Activated naive CD4-positive, alpha-beta T cell treated with anti-CD3 and anti-CD28 coated beads, Interleukin-2, amount 50 U/mL, for 72 hours (primary cell): ENCODE measurements at regions not wholly inside any gene's neighbourhood (a gene's known extent, or its start where the extent isn't known, plus 50 kb on each side); places are given as distances from the start of the nearest gene placed in this dataset.

Experiments used
- ATAC-seq, 2 donors: fragments of 150-1000 bp; cut with Tn5 transposase; 2 replicates each; pipeline ENCODE4 v1.10.0; 2021; ENCODE audit warnings: mild to moderate bottlenecking in 2 of 2, moderate library complexity in 2 of 2
- DNase-seq, 2 donors: peaks; one replicate each; pipeline ENCODE4 v3.0.0; 2021 to 2022; ENCODE audit warnings: low spot score in 2 of 2
- H3K27ac Mint-ChIP-seq, 2 donors: one replicate each; pipeline ENCODE4 v1.8.0; 2022; ENCODE audit warnings: mild to moderate bottlenecking in 2 of 2, mixed read lengths in 2 of 2
- H3K36me3 Mint-ChIP-seq, 2 donors: one replicate each; pipeline ENCODE4 v1.8.0; 2022; ENCODE audit warnings: mixed read lengths in 2 of 2
- H3K9me3 Mint-ChIP-seq, 2 donors: one replicate each; pipeline ENCODE4 v1.8.0; 2022; ENCODE audit warnings: mixed read lengths in 2 of 2

- ATAC-seq (no peak), DNase-seq (no peak)
- peaks cover 0 to 4% of the 10 kb centered on the region in 2 donors for H3K36me3 Mint-ChIP-seq
- H3K27ac Mint-ChIP-seq: no peak overlapping the region
- H3K9me3 Mint-ChIP-seq: peaks cover 2 to 4% of the 10 kb centered on the region in 2 donors
Observed at GRCh38 chr12:89895591-89895990, 187.0 kb upstream of the ATP2B1 start.

DNA sequence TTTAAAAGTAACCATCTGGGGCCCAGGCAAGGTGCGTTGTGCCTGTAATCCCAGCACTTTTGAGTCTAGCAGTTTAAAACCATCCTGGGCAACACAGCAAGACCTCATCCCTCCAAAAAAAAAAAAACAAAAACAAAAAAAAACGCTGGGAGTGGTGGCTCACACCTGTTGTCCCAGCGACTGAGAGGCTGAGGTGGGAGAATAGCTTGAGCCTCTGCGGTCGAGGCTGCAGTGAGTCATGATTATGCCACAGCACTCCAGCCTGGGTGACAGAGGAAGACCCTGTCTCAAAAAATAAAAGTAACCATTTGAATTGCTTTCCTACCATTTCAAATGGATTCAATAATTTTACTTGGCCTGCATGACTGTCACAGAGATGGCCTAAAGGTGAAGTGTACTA is 186.5 kb upstream of the ATP2B1 start:
- Mint-ChIP-seq H3K27ac (no peak overlapping the region), H3K9me3 (peaks cover 6 to 7% of the 10 kb centered on the region in 2 donors)

DNA sequence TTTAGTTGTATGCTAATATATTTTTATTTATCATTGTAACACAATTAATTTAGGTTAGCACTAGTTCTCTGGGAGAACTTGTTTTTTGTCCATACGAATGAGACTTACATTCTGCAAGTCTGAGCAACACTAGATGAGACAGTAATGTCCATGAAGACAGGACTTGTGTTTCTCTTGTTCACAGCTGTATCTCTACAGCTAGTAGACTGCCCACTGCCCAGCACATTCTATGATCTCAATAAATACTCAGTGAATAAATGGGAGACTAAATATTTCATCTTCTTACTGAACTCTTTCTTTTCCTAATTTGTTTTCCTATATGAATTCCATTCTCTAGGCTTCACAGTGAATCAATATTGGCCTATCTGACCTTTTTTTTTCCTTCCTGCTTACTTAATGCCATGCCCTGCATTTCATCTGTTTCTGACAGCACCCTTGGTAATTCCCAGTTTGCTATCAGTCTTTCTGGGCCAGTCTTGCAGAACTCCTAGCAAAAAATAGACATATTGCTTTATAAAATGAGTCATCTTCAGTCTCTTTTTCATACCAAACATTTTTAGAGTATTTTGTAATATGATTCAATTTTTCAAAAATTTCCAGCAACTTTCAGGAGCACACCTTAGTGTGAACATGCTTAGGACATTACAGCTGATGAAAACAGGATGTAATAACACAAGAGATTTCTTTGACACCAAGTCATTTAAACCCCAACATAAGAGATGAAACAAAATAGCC is 185.5 kb upstream of the ATP2B1 start:
- ATAC-seq (no peak), DNase-seq (no peak)
- Mint-ChIP-seq H3K9me3 (peaks cover 6 to 7% of the 10 kb centered on the region in 2 donors), H3K27ac (peak overlapping the region in 1 of 2 donors; percentile 32), H3K36me3 (peaks cover 0 to 7% of the 10 kb centered on the region in 2 donors)

More for the DNA sequence above, 186.5 kb upstream of the ATP2B1 start:
- peaks cover 0 to 7% of the 10 kb centered on the region in 2 donors for H3K36me3 Mint-ChIP-seq
- ATAC-seq: no peak
- DNase-seq: no peak

GRCh38 chr12:89892436-89892835 is 183.8 kb upstream of the ATP2B1 start:
- DNase-seq (no peak), ATAC-seq (no peak)
- Mint-ChIP-seq H3K9me3 (peaks cover 6 to 7% of the 10 kb centered on the region in 2 donors), H3K36me3 (peaks cover 0 to 7% of the 10 kb centered on the region in 2 donors), H3K27ac (no peak overlapping the region)

- peaks cover 0 to 7% of the 10 kb centered on the region in 2 donors for H3K36me3 Mint-ChIP-seq
- no peak overlapping the region for H3K27ac Mint-ChIP-seq
- ATAC-seq (no peak), DNase-seq (no peak)
- H3K9me3 Mint-ChIP-seq: peaks cover 6 to 10% of the 10 kb centered on the region in 2 donors
Observed at GRCh38 chr12:89891933-89892332, 183.3 kb upstream of the ATP2B1 start.

GRCh38 chr12:89890161-89890560 is 181.5 kb upstream of the ATP2B1 start:
- peaks cover 6 to 10% of the 10 kb centered on the region in 2 donors for H3K9me3 Mint-ChIP-seq
- H3K27ac Mint-ChIP-seq: no peak overlapping the region
- no peak for DNase-seq
- peaks cover 0 to 7% of the 10 kb centered on the region in 2 donors for H3K36me3 Mint-ChIP-seq
- no peak for ATAC-seq

DNA sequence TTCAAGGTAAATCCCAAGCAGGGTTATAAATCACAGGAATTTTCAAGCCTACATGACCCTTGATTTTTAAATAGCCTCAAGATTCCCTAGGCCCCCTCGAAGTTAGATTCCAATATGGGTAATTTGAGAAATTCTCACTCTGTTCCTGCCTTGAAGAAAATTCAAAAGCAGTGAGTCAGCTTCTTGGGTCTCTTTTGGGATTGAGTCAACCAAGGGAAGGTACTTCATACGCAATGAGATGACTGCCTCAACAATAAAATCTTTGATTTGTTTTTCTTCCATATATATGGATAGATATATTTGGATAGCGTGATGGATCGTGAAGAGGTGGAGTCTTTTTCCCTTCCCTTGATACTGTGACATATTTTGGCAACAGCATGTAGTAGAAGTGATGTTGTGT is 180.4 kb upstream of the ATP2B1 start:
- DNase-seq (no peak), ATAC-seq (no peak)
- peaks cover 6 to 10% of the 10 kb centered on the region in 2 donors for H3K9me3 Mint-ChIP-seq
- H3K27ac Mint-ChIP-seq: no peak overlapping the region
- peaks cover 0 to 7% of the 10 kb centered on the region in 2 donors for H3K36me3 Mint-ChIP-seq

- ATAC-seq (no peak), DNase-seq (no peak)
- Mint-ChIP-seq H3K27ac (no peak overlapping the region), H3K36me3 (peaks cover 0 to 9% of the 10 kb centered on the region in 2 donors), H3K9me3 (peaks cover 0 to 3% of the 10 kb centered on the region in 2 donors)
Observed at GRCh38 chr12:89884952-89885351, 176.3 kb upstream of the ATP2B1 start.

DNA sequence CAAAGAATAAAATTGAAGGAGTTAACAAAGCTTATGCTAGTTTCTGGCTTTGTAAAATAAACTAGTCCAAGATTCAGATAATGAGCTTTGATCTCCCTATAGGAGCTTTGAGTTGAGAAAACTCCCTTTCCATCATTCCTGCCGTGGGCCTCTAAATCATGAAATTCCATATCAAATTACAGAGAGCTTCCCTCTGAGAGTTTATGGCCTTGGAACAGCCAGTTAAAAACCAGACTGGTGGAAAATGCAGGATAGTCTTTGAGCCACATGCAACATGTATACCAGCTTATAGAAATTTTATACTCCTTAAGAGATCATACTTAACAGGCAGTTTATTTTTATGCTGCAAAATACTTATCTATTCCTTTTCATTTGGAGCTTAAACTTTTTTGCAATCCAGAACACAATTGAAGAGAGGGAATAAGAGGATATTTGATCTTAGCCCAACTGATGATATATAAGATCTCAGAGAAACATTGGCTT is 175.8 kb upstream of the ATP2B1 start:
- H3K9me3 Mint-ChIP-seq: peaks cover 0 to 3% of the 10 kb centered on the region in 2 donors
- H3K36me3 Mint-ChIP-seq: peaks cover 0 to 9% of the 10 kb centered on the region in 2 donors
- ATAC-seq: no peak
- H3K27ac Mint-ChIP-seq: no peak overlapping the region
- no peak for DNase-seq

DNA sequence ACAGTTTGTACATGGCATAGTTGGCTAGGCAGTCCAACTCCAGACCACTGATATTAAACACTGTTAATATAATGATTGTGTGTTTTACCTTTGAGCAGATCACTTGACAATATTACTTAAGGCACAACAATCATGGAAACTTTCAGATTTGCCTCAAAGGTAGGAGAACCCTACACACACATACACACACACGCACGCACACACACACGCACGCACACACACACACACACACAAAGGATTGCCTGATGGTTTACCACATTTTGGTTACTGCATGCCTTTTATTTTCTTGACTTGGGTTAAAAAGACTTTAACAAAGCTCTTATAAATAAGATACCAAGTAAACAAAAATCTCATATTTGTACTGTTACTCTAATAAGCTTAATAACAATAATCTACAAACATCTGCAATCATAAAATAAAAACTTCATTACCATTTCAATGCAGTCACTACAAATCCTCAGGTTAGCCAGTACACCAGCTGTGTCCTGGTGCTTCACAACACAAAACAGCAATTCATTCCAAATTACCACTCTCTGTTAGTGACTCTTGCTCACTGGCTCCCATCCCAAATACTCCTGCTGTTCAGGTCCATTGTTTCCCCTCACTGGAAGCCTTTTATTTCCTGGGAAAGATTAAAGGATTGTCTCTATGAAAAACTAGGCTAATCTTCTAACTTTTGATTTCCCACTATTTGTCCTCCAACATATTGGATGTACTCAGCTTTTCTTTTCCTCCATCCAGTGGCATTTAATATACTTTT is 175.2 kb upstream of the ATP2B1 start:
- no peak for ATAC-seq
- H3K27ac Mint-ChIP-seq: no peak overlapping the region
- peaks cover 0 to 3% of the 10 kb centered on the region in 2 donors for H3K9me3 Mint-ChIP-seq

DNA sequence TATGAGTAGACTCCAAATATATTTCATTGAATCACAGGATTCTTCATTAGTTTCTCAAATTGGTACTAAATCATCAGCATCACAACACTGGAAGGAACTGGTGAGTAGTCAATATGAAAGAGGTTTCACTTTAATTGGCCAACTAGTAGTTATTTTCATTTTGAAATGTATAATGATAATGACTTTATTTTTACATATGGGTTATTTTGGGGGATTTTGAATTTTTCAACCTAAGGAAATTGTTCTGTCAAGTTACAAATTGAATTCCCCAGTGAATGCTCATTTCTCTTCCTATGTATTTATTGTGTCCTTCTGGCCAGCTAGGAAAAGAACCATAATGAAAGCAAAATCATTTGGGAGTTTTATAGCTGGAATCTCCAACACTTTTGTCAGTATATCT is 174.2 kb upstream of the ATP2B1 start:
- no peak for DNase-seq
- no peak for ATAC-seq
- H3K36me3 Mint-ChIP-seq: peaks cover 0 to 9% of the 10 kb centered on the region in 2 donors
- no peak overlapping the region for H3K27ac Mint-ChIP-seq
- peaks cover 0 to 3% of the 10 kb centered on the region in 2 donors for H3K9me3 Mint-ChIP-seq

More for the DNA sequence above, 175.2 kb upstream of the ATP2B1 start:
- peaks cover 0 to 9% of the 10 kb centered on the region in 2 donors for H3K36me3 Mint-ChIP-seq
- DNase-seq: no peak

DNA sequence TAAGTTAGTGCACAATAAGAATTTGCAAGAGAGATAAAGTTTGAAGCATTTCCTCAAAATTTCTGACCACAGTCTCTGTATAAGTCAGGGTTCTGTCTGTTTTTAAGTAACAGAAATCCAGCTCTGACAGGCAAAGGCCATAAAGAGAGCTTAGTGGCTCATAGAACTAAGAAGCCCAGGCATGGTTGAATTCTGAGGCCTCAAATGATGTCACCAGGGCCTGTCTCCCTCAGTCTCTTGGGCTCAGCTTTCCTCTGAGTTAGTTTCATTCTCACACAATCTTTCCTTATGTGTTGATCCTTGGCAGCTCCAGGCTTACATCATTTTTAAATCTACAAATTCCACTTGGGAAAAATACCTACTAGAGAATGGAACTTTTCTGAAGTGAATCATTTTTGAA is 173.4 kb upstream of the ATP2B1 start:
- peak; percentile 72 to 82 for ATAC-seq
- peaks cover 0 to under 1% of the 10 kb centered on the region in 2 donors for H3K9me3 Mint-ChIP-seq
- H3K36me3 Mint-ChIP-seq: peaks cover 0 to 9% of the 10 kb centered on the region in 2 donors
- no peak for DNase-seq
- peak overlapping the region; percentile 50 to 52 for H3K27ac Mint-ChIP-seq

- peaks cover 0 to 9% of the 10 kb centered on the region in 2 donors for H3K36me3 Mint-ChIP-seq
- peak overlapping the region; percentile 52 to 86 for H3K27ac Mint-ChIP-seq
- peak in 1 of 2 donors; percentile 39 for DNase-seq
- ATAC-seq: peak; percentile 91 to 93
- H3K9me3 Mint-ChIP-seq: no peaks in the 10 kb centered on the region
Observed at GRCh38 chr12:89880690-89881350, 172.2 kb upstream of the ATP2B1 start.

GRCh38 chr12:89879766-89880165 is 171.1 kb upstream of the ATP2B1 start:
- Mint-ChIP-seq H3K9me3 (no peaks in the 10 kb centered on the region), H3K36me3 (peaks cover 0 to 9% of the 10 kb centered on the region in 2 donors), H3K27ac (no peak overlapping the region)
- DNase-seq (no peak), ATAC-seq (no peak)

DNA sequence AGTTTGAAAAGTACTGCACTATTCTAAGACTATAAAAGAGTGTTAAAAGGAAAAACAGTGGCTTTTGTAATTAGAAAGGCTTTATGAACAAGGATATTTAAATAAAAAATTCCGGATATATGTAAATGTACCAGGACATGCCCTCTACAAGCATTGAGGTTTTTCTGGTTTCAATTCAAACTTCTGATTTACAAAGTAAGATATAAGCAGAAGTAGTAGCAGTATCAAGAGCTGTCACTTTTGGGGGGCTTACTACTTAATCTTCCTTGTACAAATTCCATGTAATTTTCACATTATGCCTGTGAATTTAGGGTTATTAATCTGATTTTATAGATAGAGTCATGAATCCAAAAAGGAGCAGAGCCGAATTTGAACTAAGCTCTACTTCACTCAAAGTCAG is 170.3 kb upstream of the ATP2B1 start:
- ATAC-seq (no peak), DNase-seq (no peak)
- Mint-ChIP-seq H3K9me3 (no peaks in the 10 kb centered on the region), H3K36me3 (peaks cover 0 to 9% of the 10 kb centered on the region in 2 donors), H3K27ac (no peak overlapping the region)

DNA sequence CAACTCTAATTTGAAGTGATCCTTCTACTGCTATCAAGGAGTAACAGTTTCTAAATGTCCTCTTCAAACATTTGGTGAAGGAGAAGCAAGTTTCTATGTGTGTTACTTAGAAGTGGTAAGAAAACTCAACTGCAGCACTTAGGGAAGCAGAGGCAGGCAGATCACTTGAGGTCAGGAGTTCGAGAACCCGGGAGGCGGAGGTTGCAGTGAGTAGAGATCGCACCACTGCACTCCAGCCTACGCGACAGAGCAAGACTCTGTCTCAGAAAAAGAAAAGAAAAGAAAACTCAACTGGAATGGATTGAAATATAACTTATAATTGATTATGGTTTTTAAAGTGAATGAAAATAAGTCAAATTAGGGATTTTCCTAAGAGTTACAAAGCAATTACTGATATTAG is 169.7 kb upstream of the ATP2B1 start:
- no peak for DNase-seq
- no peaks in the 10 kb centered on the region for H3K9me3 Mint-ChIP-seq

GRCh38 chr12:89877671-89878070 is 169.0 kb upstream of the ATP2B1 start:
- Mint-ChIP-seq H3K9me3 (peaks cover 0 to under 1% of the 10 kb centered on the region in 2 donors), H3K27ac (no peak overlapping the region), H3K36me3 (peaks cover 0 to 9% of the 10 kb centered on the region in 2 donors)
- no peak for DNase-seq
- no peak for ATAC-seq

More for the DNA sequence above, 169.7 kb upstream of the ATP2B1 start:
- Mint-ChIP-seq H3K36me3 (peaks cover 0 to 9% of the 10 kb centered on the region in 2 donors), H3K27ac (no peak overlapping the region)
- ATAC-seq: no peak
